WERI-Rb-1 (cell line): ENCODE measurements at regions not wholly inside any gene's neighbourhood (a gene's known extent, or its start where the extent isn't known, plus 50 kb on each side); places are given as distances from the start of the nearest gene placed in this dataset.
"Not testable (repeated sequence)": the region's sequence is repeated elsewhere in the genome, so short reads cannot be mapped to it uniquely, and the experiment has no call there.

Experiments
- DNase-seq: peaks from one replicate; pipeline ENCODE4 v3.0.0-alpha.2; 2020
- H3K27ac ChIP-seq: fragments of 250-450 bp; sonication (Bioruptor Pico); 2 replicates; pipeline ENCODE4 v1.5.1; 2020; ENCODE audit warnings: mild to moderate bottlenecking, moderate library complexity
- H3K27me3 ChIP-seq: fragments of 250-450 bp; sonication (Bioruptor Pico); 2 replicates; pipeline ENCODE4 v1.5.1; 2021; ENCODE audit warnings: mild to moderate bottlenecking, low read depth, moderate library complexity; ENCODE audit not compliant: insufficient read depth, severe bottlenecking
- H3K36me3 ChIP-seq: fragments of 250-450 bp; sonication (Bioruptor Pico); 2 replicates; pipeline ENCODE4 v1.5.1; 2020; ENCODE audit warnings: mild to moderate bottlenecking, moderate library complexity
- H3K4me3 ChIP-seq: 2 replicates; pipeline ENCODE4 v1.5.1; 2011; ENCODE audit warnings: low read depth, mild to moderate bottlenecking, control low read depth, low read length
- H3K9me3 ChIP-seq: fragments of 250-450 bp; sonication (Bioruptor Pico); 2 replicates; pipeline ENCODE4 v1.5.1; 2021; ENCODE audit warnings: mild to moderate bottlenecking, moderate library complexity; ENCODE audit not compliant: severe bottlenecking
- CTCF ChIP-seq: IDR thresholded peaks from 2 replicates; pipeline ENCODE4 v1.5.1; 2011; ENCODE audit warnings: low read depth, mild to moderate bottlenecking, control low read depth, inconsistent platforms, low read length

GRCh38 chr7:7014827-7015595 lies 167.3 kb upstream of the C1GALT1 start:
- no peaks in the 10 kb centered on the region for H3K27me3 ChIP-seq
- no peak overlapping the region for H3K4me3 ChIP-seq
- H3K27ac ChIP-seq, result peak overlapping the region; percentile 11; the same call in 1 of the 2 replicates
- TF ChIP-seq CTCF, result no peak
- DNase-seq, result peak; percentile 47
- H3K36me3 ChIP-seq, result no peaks in the 10 kb centered on the region
- H3K9me3 ChIP-seq, result no peaks in the 10 kb centered on the region

GRCh38 chr7:7017707-7018280 lies 164.6 kb upstream of the C1GALT1 start:
- H3K9me3 ChIP-seq, result no peaks in the 10 kb centered on the region
- no peak overlapping the region for H3K4me3 ChIP-seq
- H3K27me3 ChIP-seq, result no peaks in the 10 kb centered on the region
- no peaks in the 10 kb centered on the region for H3K36me3 ChIP-seq
- H3K27ac ChIP-seq, result no peak overlapping the region
- TF ChIP-seq CTCF, result no peak
- DNase-seq, result no peak

- Histone ChIP-seq H3K36me3 (no peaks in the 10 kb centered on the region), H3K4me3 (no peak overlapping the region), H3K9me3 (no peaks in the 10 kb centered on the region), H3K27ac (no peak overlapping the region), H3K27me3 (no peaks in the 10 kb centered on the region)
- DNase-seq, result no peak
- TF ChIP-seq CTCF, result no peak
These were observed 164.1 kb upstream of the C1GALT1 start for GRCh38 chr7:7018290-7018689.

- no peaks in the 10 kb centered on the region for H3K9me3 ChIP-seq
- H3K27ac ChIP-seq, result no peak overlapping the region
- H3K36me3 ChIP-seq, result no peaks in the 10 kb centered on the region
- no peak for DNase-seq
- H3K4me3 ChIP-seq, result no peak overlapping the region
- H3K27me3 ChIP-seq, result no peaks in the 10 kb centered on the region
- TF ChIP-seq CTCF, result no peak
These were observed 150.1 kb upstream of the C1GALT1 start for GRCh38 chr7:7032221-7032620.

GRCh38 chr7:7035851-7036250 lies 146.5 kb upstream of the C1GALT1 start:
- Histone ChIP-seq H3K9me3 (no peaks in the 10 kb centered on the region), H3K36me3 (no peaks in the 10 kb centered on the region), H3K4me3 (no peak overlapping the region), H3K27me3 (no peaks in the 10 kb centered on the region), H3K27ac (no peak overlapping the region)
- no peak for TF ChIP-seq CTCF
- no peak for DNase-seq

GRCh38 chr7:7042286-7042893 lies 140.0 kb upstream of the C1GALT1 start:
- H3K36me3 ChIP-seq, H3K27ac ChIP-seq, DNase-seq, H3K4me3 ChIP-seq, H3K27me3 ChIP-seq, H3K9me3 ChIP-seq: not testable (repeated sequence)
